Stimulated activated naive CD4-positive, alpha-beta T cell treated with Interleukin-2 at 50 U/mL for 16 hours (primary cell): ENCODE measurements at regions not wholly inside any gene's neighbourhood (a gene's known extent, or its start where the extent isn't known, plus 50 kb on each side); places are given as distances from the start of the nearest gene placed in this dataset.

Source experiments
- DNase-seq: peaks from one replicate; lab custom pipeline; 2025; lab: John Stamatoyannopoulos, UW

DNA sequence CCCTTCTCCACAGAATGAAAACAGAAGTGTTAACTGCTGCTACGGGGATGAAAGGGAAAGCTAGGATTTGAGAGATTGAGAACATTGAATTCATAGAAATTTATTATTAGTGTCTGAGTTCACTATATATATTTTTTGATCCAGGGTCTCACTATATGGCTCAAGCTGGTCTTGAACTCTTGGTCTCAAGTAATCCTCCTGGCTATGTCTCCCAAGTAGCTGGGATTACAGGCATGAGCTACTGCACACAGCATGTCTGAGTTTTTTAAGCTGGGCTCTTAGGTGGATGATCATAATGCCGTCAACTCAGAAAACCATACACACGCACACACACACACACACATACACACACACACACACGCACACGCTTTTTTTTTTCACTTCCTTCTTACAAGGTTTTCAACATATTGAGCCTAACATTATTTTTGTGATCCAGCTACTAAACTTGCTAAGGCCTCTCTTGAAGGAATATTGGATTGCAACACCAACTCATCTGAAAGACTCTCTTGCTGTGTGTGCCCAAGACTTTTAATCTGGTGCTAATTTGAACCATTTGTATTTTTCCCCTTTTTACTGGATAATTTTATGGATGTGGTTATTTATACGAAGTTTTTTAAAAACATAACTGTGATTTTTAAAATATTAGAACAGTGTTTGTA lies 1045.4 kb downstream of the DTWD2 start:
- DNase-seq, result no peak

GRCh38 chr5:117893211-117893610 lies 1095.1 kb downstream of the DTWD2 start:
- no peak for DNase-seq

- no peak for DNase-seq
These were observed 1096.0 kb downstream of the DTWD2 start for GRCh38 chr5:117892360-117892759.

DNA sequence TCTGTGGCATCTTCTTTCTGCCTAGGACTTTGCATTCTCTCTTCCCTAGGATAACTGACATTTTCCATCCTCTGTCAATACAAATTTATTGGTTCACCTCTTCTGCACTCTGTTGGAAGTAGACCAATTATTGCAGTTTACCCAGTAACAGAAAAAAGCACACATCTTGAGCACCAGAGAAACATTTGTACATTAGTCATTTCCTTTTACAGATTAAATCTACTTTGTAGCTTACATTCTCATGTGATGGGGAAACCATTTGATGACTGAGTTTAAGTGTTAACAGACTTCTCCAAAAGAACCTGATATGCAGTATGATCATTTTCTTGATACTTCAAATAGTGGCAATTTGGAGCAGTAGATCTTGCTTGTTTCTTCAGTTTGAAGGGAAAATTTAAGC lies 1098.8 kb downstream of the DTWD2 start:
- DNase-seq, result no peak

DNA sequence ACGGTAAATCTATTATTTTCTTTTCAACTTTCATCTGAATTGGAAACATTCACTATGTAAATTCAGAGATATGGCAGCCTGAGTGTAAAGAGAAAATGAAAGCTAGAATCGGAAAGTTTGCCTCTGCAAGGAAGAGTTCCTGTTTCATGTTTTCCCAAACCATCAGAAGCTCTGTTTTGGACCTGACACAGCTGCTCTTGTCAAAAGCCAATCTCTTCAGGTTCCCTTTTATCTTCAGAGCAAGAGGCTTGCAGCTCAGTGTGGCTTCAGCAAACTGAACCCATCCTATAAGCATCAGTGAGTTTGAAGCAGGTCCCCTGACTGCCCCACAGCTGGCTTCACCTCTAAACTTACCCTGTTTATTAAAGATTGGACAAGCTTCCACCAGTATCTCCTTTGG lies 1099.7 kb downstream of the DTWD2 start:
- DNase-seq, result no peak

DNA sequence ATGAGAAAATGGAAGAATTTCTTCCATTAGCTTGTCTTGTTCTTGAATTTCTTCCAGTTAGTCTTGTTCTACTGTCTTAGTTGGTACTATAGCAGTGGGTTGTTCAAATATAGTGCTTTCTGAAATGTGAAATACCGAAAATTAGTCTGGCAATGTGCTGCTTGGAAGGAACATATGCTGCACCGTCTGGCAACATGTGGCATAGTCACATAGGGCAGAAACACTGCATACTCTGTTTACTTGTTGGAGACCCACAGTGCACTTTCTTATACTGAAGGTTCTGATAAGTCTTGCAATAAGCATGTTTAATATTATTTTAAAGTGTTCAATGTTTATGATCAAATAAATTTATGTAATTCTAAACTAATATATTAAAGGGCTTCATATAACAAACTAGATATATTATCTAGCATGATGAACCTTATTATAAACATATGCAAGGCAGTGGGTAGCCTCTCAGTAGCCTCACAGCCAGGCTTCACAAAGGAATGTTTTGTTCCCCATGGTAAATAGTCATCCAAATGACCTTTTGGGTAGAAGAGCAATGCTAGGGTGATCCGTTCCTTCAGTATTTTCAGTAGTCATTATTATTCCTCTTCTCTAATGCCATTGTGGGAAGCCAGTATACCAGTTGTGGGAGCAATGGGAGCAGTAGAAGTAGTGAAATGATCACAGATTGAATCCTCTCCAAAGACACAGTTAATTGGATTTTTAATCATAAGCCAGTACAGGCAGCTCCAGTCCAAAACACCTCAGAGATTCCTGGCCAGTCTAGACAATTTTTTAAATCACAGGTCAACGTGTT lies 1106.7 kb downstream of the DTWD2 start:
- DNase-seq, result no peak

DNA sequence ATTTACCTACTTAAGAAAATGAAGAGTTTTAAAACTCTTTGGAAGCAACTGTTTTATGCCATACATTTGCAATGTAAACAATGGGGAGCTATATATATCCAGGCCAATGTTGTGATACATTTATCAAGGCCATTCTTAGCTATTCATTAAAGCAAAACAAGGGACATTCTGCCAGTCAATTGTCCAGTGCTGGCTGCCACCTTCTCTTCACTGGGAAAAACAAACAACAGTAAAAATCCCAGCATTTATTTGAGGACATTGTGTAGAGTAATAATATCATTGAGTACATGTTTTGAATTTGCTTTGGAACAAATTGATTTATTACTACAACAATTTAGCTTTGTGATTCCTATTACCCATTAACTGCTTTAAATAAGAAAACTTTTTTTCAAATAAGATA lies 1107.4 kb downstream of the DTWD2 start:
- DNase-seq, result no peak

DNA sequence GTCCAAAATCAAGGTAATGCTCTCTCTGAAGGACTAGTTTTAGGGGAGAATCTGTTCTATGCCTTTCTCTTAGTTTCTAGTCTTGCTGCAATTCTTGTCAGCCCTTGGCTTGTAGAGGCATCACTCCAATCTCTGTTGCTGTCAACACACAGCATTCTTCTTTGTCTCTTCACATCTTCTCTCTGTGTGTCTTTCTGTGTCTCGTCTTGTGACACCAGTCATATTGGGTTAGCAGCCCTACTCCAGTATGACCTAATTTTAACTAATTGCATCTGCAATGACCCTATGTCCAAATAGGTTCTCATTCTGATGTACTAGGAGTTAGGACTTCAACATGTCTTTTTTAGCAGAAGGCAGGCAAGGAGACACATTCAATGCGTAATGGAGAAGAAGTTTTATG lies 1110.6 kb downstream of the DTWD2 start:
- no peak for DNase-seq

DNA sequence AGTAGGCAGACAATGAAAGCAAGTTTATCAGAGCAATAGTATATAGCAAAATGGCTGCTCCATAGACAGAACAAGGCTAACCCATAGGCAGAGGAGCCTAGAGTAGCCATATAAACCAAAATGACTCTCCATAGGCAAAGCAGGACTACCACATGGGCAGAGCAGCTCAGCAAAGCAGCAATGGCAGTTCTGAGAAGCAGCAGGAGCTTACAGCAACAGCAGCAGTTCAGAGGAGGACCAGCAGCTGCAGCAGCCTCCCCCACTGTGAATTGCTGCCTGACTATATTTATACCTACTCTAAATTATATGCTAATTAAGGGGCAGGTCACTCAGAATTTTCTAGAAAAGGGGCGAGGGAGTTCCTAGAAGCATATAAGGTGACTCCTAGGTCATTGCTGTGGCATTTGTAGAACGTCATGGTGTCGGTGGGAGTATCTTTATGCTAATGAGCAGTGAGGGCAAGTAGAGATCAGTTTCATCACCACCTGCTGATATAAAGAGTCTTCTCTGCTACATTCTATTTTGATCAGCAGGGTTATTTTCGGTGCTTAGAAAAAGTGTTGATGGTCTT lies 1115.5 kb downstream of the DTWD2 start:
- no peak for DNase-seq

GRCh38 chr5:117869596-117869995 lies 1118.8 kb downstream of the DTWD2 start:
- no peak for DNase-seq

GRCh38 chr5:117863586-117864296 lies 1124.6 kb downstream of the DTWD2 start:
- DNase-seq, result no peak

GRCh38 chr5:117860550-117860949 lies 1127.8 kb downstream of the DTWD2 start:
- DNase-seq, result no peak

DNA sequence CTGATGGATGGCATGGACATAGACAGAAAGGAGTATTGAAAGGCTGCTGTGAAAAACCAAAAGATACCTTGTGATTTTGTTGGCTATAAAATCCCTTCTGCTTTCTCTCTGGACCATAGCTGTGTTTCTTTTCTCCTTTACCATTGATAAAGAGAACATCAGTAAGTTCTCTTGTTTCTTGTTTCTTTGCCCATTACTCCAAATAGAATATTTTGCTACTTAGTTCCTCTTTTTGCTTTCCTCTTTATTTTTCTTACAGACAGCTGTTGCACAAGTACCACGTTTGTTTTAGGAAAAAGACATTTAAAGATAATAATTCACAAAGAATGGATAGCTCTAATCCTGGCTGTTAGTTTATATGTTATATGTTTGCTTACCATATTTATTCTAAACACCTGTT lies 1129.2 kb downstream of the DTWD2 start:
- DNase-seq, result no peak

DNA sequence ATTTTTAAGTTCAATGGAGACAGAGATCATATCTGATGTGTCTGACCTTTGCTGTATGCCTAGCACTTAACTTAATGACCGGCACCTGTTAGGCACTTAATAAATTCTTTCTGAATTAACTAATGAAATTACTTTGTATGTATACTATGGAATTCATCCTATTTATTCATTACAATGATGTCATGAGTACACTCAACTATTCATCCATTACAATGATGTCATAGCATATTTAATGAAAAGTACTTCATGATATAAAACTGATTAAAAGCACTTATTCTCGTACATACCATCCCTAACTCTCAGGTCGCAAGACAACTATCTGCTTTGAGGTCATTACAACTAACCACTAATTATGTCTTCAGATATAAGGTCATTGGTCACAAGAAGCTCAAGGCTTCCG lies 1131.6 kb downstream of the DTWD2 start:
- no peak for DNase-seq

DNA sequence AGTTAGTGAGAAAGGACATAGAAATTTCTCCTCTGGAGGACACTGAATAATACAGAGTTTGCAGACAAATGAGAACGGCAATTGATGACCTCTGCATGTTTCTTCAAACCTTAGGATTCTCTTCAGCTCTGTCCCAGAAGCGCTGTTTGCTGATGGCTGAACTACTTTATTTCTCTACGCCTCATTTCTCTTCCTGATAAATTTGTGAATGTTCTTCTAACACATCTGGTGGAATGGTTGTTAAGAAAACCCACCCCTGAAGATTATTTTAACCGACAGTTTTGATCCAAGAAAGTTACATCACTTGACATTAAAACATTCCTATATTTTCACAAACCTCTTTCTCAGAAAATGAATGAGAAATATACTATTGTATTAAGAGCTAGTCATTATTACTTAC lies 1150.6 kb downstream of the DTWD2 start:
- DNase-seq, result no peak

DNA sequence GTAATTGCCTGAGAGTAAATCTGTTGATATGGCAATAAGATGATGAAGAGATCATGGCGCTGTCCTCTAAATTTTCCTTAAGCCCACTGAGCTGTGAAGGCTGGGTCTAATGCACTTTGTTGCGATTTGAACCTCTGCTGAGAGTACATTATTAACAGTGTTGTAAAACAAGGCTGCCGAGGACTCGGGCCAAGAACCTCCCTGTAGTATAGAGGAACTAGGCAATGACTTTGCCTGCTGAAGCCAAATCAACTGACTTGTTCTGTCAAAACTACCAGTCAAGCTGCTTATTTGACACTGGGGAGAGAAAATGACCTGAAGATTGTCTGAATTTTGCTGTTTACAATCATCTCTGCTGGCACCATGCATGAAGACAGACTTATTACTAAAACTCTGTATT lies 1154.7 kb downstream of the DTWD2 start:
- DNase-seq, result no peak

GRCh38 chr5:117829646-117830045 lies 1158.7 kb downstream of the DTWD2 start:
- DNase-seq, result no peak

DNA sequence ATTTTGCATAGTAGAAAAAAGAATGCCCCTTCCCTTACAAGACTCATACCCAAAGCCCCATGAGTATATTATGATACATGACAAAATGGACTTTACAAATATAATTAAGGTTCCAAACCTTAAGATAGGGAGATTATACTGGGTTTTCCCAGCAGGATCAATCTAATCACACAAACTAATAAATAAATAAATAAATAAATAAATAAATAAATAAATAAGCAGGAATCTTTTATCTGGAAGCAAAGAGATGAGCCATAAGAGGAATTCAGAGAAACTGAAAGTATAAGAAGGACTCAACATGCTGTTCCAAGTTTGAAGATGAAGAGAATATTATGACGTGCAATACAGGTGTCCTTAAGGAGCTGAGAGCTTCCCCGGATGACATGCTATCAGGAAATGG lies 1174.5 kb downstream of the DTWD2 start:
- no peak for DNase-seq

GRCh38 chr5:117812861-117813260 lies 1175.5 kb downstream of the DTWD2 start:
- DNase-seq, result no peak

DNA sequence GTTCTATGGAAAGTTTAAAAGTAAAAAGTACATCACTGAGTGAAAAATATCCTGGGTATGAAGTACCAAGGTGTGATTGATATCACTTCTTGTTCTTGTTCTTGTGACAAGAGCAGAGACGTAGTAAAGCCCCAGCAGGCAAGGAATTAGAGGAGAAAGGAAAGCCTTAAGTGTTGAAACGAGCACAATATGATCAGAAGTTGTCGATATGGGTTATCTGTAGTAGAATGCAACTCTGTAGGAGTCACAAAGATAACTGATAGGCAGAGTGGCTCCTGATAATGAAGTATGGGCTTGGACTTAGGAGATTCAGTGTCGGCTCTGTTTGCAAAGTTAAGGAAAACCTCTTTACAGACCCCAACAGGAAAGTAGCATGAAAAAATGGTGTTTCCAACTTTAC lies 1179.1 kb downstream of the DTWD2 start:
- no peak for DNase-seq

GRCh38 chr5:117805058-117805457 lies 1183.3 kb downstream of the DTWD2 start:
- no peak for DNase-seq

GRCh38 chr5:117803533-117803932 lies 1184.8 kb downstream of the DTWD2 start:
- DNase-seq, result no peak

GRCh38 chr5:117801583-117801982 lies 1186.8 kb downstream of the DTWD2 start:
- DNase-seq, result no peak
